ENCODE measurements at regions not wholly inside any gene's neighbourhood (a gene's known extent, or its start where the extent isn't known, plus 50 kb on each side); places are given as distances from the start of the nearest gene placed in this dataset.

GRCh38 chr12:94706250-94706661 lies 55.9 kb upstream of the TMCC3 start:
- DNase-seq = no peak

DNA sequence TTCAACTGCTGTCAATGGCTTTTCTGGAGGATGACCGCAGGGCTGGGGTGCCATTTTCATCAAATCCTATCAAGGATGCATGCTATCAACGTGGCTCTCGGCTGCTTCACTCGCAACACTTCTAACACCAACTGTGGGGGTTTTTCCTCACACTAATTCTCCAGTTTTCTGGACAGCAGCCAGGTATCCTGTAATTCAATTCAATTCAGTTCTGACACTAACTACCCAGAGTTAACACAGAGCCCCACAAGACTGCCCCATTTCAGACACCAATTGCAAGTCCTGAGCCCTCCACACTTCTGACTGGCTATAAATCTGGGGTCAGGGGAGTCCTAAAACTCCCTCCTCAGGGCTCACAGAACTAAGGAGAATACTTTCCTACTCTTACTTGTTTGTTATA lies 55.3 kb upstream of the TMCC3 start:
- DNase-seq = no peak

DNA sequence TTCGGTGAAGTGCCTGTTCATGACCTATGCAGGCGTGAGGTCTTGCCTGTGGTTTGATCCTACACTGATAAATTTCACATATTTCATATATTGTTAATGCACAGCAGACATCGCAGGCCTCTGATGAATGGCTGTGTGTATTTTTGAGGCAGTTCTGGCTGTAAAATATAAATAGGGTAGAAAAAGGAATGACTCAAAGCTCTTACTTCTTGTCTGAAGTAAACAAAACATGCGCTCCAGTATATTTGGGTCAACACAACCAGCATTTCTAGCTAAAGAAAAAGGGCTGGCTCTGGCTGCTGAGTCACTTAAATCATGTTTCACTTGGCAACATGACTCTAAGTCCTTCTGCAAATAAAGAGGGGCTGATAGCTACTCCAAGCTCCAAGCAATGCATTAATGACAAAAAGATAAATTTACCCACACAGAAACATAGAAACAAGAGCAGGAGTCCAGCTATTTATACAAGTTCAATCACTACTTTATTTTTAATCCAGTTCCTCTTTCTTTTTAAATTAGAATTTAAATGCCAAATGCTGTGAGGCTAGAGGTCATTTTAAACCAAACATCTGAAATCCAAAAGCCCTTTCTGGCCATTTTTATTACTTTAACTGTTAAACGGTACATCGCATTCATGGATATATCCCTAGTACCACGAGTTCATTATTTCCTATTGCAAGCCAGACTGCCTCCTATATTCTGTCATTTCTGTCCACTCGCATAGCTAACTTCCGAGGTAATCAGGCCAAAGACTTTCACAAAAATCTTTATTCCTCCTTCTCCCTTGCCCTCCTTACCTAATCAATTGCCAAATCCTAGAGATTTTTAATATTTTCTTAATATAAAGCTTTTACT lies 54.3 kb upstream of the TMCC3 start:
- no peak for DNase-seq

- DNase-seq = no peak
Observed at GRCh38 chr12:94702696-94703095, 52.3 kb upstream of the TMCC3 start.

DNA sequence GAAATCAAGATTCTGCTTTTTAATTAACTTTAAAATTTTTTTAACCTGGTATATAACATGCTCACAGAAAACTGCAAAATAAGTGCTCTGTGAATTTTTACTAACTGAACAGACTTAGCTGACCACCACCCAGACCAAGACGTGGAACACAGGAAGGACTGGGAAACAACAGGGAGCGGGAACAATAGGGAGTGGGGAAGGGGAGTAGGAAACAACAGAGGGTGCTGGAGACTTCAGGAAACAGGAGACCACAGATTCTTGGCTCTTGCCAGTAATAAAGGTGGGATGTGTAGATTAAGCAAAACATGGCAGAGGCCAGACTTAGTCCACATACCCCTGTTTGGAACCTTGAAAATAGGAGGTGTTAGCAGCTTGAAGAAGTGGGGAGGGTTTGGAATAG lies 51.4 kb upstream of the TMCC3 start:
- DNase-seq = no peak

GRCh38 chr12:94700662-94701061 lies 50.3 kb upstream of the TMCC3 start:
- no peak for DNase-seq

Data from CD4-positive, alpha-beta T cell treated with Interleukin-4 for 1 hour (primary cell).